Heart left ventricle (tissue), 16 donors: ENCODE measurements at regions not wholly inside any gene's neighbourhood (a gene's known extent, or its start where the extent isn't known, plus 50 kb on each side); places are given as distances from the start of the nearest gene placed in this dataset.

Source experiments
- ATAC-seq, 4 donors: fragments of 200-7000 bp; cut with Tn5 transposase; one replicate each; pipeline ENCODE4 v1.9.1; 2020 to 2022; ENCODE audit warnings: moderate library complexity in 4 of 4, mild to moderate bottlenecking in 3 of 4, moderate number of reproducible peaks in 1 of 4
- DNase-seq, 5 donors: peaks; one replicate each; pipeline ENCODE4 v3.0.0-alpha.2; 2020
- H3K27ac ChIP-seq, 12 donors: fragments of 200-600 bp; sonication (generic) in 4 of 12; one replicate each; pipeline versions ENCODE4 v1.5.0 to v1.8.0; 2016 to 2022; ENCODE audit warnings: mild to moderate bottlenecking in 2 of 12
- H3K27me3 ChIP-seq, 9 donors: fragments of 200-600 bp; sonication (generic) in 2 of 9; one replicate each; pipeline versions ENCODE4 v1.5.1 to v1.8.0; 2016 to 2022; ENCODE audit warnings: mild to moderate bottlenecking in 3 of 9
- H3K36me3 ChIP-seq, 9 donors: fragments of 200-600 bp; sonication (generic) in 2 of 9; one replicate each; pipeline versions ENCODE4 v1.5.0 to v1.8.0; 2018 to 2022; ENCODE audit warnings: mild to moderate bottlenecking in 2 of 9
- H3K4me1 ChIP-seq, 12 donors: fragments of 200-600 bp; sonication (generic) in 4 of 12; one replicate each; pipeline versions ENCODE4 v1.5.0 to v1.8.0; 2016 to 2022; ENCODE audit warnings: mild to moderate bottlenecking in 3 of 12
- H3K4me3 ChIP-seq, 12 donors: fragments of 200-600 bp; sonication (generic) in 4 of 12; one replicate each; pipeline versions ENCODE4 v1.5.0 to v1.8.0; 2017 to 2022; ENCODE audit warnings: mild to moderate bottlenecking in 9 of 12, moderate library complexity in 4 of 12
- H3K9me3 ChIP-seq, 12 donors: fragments of 200-600 bp; sonication (generic) in 4 of 12; one replicate each; pipeline versions ENCODE4 v1.5.0 to v1.8.0; 2016 to 2022; ENCODE audit warnings: mild to moderate bottlenecking in 1 of 12
- POLR2A ChIP-seq, 2 donors: fragments of 450-650 bp; IDR thresholded peaks; one replicate each; pipeline ENCODE4 v1.6.1; 2017; ENCODE audit warnings: antibody characterized with exemption in 2 of 2, mild to moderate bottlenecking in 2 of 2, moderate library complexity in 2 of 2
- whole genome bisulfite sequencing, 4 donors: extraction: QIAGEN DNeasy Blood & Tissue Kit in 2 of 4; methylation state at CpG; one replicate each; pipeline versions ENCODE4 v1.1.5 to v1.1.7; 2013 to 2018; 5-methylcytosine and 5-hydroxymethylcytosine counted together
- intact Hi-C, 10 donors: fragments of 100-400 bp; cut with DNase I; formaldehyde crosslinking; loops; one replicate each; pipeline versions ENCODE4 v1.11.1 to v1.14.2; 2022
- TF ChIP-seq, protein P1 (sequence below), 12 donors: fragments of 200-600 bp; sonication (generic) in 4 of 12; IDR thresholded peaks; one replicate each; pipeline versions ENCODE4 v1.5.0 to v1.8.0; 2018 to 2022; ENCODE audit warnings: antibody characterized with exemption in 12 of 12, mild to moderate bottlenecking in 5 of 12
- donor health status: ischemic (EF 13 %, LVEDD 7.1; RV severe dilation, severe dysfunction).
- donor health status: healthy with polysubstance abuse.
- donor health status: DM: no; HTN: yes; CAD: no.
- donor health status: DM: no; HTN: no; CAD: no.
- donor health status: ischemic (EF 25% LVEDD 6.9; RV normal size, moderate dysfunction).
- donor health status: ischemic (EF 25% LVEDD 5.7; RV mildly dilated, moderate dysfunction).
- donor health status: healthy.
- donor health status: DM: yes; HTN: yes; CAD: no.
- donor health status: ischemic (EF 35%, LVEDD 5.7; RV mildly dilated, moderate dysfunction).
- donor health status: nonischemic (EF 11% LVEDD 7.7; RV severe dilation, severe dysfunction).
- donor health status: DM: yes; HTN: yes; CAD: no.
- donor health status: PGD.
- donor health status: ischemic (EF 29% LVEDD 5.4; RV normal size, mild dysfunction).
- donor health status: nonischemic (EF 23%, LVEDD 6.1; RV moderate dilation, normal function).

DNA sequence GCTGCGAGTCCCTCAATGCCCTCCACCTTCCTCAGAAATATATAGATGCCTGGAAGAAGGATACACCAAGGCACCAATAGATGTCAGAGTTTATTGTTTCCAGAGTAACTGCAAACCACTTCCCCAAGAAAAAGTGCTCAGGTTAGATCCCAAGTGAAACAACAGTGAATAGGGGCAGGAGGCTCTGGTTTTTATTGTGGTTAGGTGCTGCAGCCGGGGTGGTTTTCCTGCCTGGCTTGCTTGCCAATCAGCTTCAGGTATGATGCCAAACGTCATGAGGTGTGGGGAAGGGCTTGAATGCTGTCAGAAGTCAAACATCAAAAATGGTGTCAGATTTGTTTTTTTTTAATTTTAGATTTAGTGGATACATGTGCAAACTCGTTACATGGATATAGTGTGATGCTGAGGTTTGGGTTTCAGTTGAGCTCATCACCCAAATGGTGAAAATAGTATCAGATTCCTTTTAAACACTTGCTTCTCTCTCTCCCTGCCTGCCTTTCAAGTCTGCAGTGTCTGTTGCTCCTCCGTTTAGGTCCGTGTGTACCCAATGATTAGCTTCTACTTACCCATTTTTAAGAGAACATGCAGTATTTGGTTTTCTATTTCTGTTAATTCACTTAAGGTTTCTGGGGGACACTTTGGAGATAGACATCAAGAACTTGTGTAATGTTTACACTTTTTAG lies 1317.0 kb downstream of the MRPL39 start:
- Histone ChIP-seq H3K4me3 (no peak overlapping the region), H3K4me1 (no peaks in the 10 kb centered on the region), H3K9me3 (peaks cover 0 to 3% (median 0%) of the 10 kb centered on the region in 12 donors), H3K36me3 (no peaks in the 10 kb centered on the region), H3K27me3 (no peaks in the 10 kb centered on the region), H3K27ac (no peak overlapping the region)
- ATAC-seq = no peak
- no peak for DNase-seq
- 42 to 57% (median 54%) methylated on average over 6 of the region's 6 CpGs for WGBS, 4 donors
- intact Hi-C loops = no loop called here
- TF ChIP-seq, protein P1, sequence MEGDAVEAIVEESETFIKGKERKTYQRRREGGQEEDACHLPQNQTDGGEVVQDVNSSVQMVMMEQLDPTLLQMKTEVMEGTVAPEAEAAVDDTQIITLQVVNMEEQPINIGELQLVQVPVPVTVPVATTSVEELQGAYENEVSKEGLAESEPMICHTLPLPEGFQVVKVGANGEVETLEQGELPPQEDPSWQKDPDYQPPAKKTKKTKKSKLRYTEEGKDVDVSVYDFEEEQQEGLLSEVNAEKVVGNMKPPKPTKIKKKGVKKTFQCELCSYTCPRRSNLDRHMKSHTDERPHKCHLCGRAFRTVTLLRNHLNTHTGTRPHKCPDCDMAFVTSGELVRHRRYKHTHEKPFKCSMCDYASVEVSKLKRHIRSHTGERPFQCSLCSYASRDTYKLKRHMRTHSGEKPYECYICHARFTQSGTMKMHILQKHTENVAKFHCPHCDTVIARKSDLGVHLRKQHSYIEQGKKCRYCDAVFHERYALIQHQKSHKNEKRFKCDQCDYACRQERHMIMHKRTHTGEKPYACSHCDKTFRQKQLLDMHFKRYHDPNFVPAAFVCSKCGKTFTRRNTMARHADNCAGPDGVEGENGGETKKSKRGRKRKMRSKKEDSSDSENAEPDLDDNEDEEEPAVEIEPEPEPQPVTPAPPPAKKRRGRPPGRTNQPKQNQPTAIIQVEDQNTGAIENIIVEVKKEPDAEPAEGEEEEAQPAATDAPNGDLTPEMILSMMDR (IDR thresholded peaks at IDR 0.05) = no peak
- no peak for TF ChIP-seq POLR2A (IDR thresholded peaks at IDR 0.05)

DNA sequence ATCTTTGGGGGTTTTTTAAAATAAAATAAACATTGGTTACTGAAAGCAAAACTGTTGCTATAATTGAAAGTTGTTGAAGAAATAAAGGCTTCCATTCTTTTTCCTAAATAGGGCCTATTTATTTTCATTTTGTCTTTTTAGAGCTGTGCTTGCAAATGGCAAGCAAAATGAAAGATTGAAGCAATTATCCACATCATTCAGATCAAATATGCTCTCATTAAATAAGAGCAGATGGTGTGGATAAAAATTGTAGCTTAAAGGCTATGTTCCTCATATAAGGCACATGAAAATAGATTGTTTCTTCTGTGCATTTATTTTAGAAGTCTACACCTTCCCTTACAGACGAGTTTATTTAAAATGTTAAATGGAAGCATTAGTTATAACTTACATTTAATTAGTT lies 1317.7 kb downstream of the MRPL39 start:
- H3K27me3 ChIP-seq = no peaks in the 10 kb centered on the region
- no peak for ATAC-seq
- 72 to 75% (median 72%) methylated on average over 1 of the region's 1 CpG for WGBS, 4 donors
- no peaks in the 10 kb centered on the region for H3K4me1 ChIP-seq
- H3K27ac ChIP-seq = no peak overlapping the region
- no peak for DNase-seq
- peaks cover 0 to 3% (median 0%) of the 10 kb centered on the region in 12 donors for H3K9me3 ChIP-seq
- TF ChIP-seq, protein P1 (IDR thresholded peaks at IDR 0.05) = no peak
- no peak for TF ChIP-seq POLR2A (IDR thresholded peaks at IDR 0.05)
- H3K36me3 ChIP-seq = no peaks in the 10 kb centered on the region
- intact Hi-C loops = no loop called here
- no peak overlapping the region for H3K4me3 ChIP-seq

DNA sequence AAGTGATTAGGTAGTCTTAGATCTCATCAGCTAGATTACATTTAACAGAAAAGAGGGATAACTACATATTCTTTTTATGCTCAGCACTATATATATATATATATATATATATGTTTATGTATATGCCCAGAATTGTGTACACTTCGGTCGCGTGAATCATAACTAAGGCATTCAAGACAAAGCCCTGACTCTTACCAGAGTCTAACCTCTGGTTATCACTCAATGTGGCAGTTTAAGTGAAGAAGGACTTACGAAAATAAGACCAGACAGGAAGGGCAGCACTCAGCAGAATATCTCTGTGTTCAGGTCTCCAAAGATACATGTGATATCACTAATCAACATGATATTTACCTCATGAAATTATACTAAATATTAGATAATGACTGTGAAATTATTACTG lies 1326.7 kb downstream of the MRPL39 start:
- Histone ChIP-seq H3K36me3 (no peaks in the 10 kb centered on the region), H3K9me3 (no peaks in the 10 kb centered on the region), H3K4me3 (no peak overlapping the region), H3K4me1 (no peaks in the 10 kb centered on the region), H3K27me3 (no peaks in the 10 kb centered on the region), H3K27ac (no peak overlapping the region)
- intact Hi-C loops = no loop called here
- WGBS, 4 donors = 62 to 69% (median 65%) methylated on average over 4 of the region's 4 CpGs
- TF ChIP-seq, protein P1 (IDR thresholded peaks at IDR 0.05) = no peak
- no peak for TF ChIP-seq POLR2A (IDR thresholded peaks at IDR 0.05)
- ATAC-seq (no peak), DNase-seq (no peak)

DNA sequence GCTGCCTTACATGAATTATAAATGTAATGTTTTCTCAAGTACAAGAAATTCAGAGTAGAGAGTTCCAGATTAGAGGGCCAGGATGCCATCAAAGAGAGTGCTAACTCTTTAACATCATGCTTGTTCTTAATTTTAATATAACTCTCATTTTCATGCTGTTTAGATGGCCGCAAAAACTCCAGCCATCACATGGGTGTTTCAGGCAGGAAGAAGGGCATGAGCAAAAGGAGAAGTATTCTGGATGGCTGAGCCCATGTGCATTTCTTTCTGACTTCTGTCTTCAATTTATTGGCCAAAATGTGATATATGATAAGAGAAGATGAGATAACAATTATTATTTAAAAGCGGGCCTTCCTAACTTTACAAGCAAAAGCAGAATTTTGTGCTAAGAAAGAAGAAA lies 1328.6 kb downstream of the MRPL39 start:
- no peaks in the 10 kb centered on the region for H3K36me3 ChIP-seq
- H3K27ac ChIP-seq = no peak overlapping the region
- TF ChIP-seq, protein P1 (IDR thresholded peaks at IDR 0.05) = no peak
- no peaks in the 10 kb centered on the region for H3K27me3 ChIP-seq
- no peaks in the 10 kb centered on the region for H3K4me1 ChIP-seq
- no peak overlapping the region for H3K4me3 ChIP-seq
- 78 to 89% (median 82%) methylated on average over 2 of the region's 2 CpGs for WGBS, 4 donors
- intact Hi-C loops = no loop called here
- no peak for DNase-seq
- H3K9me3 ChIP-seq = no peaks in the 10 kb centered on the region
- ATAC-seq = no peak
